Chondrocyte (in vitro differentiated cells): ENCODE measurements at regions not wholly inside any gene's neighbourhood (a gene's known extent, or its start where the extent isn't known, plus 50 kb on each side); places are given as distances from the start of the nearest gene placed in this dataset.

ENCODE experiments used
- DNase-seq: peaks from one replicate; pipeline ENCODE4 v3.0.0; 2021; ENCODE audit warnings: mixed read lengths, low spot score
- H3K27ac Mint-ChIP-seq: one replicate; pipeline ENCODE4 v1.8.0; 2021; ENCODE audit warnings: mild to moderate bottlenecking, moderate library complexity, mixed read lengths; ENCODE audit not compliant: unreplicated experiment
- H3K27me3 Mint-ChIP-seq: 2 replicates; pipeline ENCODE4 v1.8.0; 2021; ENCODE audit warnings: low read depth, mixed read lengths
- H3K36me3 Mint-ChIP-seq: 2 replicates; pipeline ENCODE4 v1.8.0; 2021; ENCODE audit warnings: low read depth, mixed read lengths
- H3K4me1 Mint-ChIP-seq: 2 replicates; pipeline ENCODE4 v1.8.0; 2021; ENCODE audit warnings: low read depth, mild to moderate bottlenecking, mixed read lengths
- H3K4me3 Mint-ChIP-seq: one replicate; pipeline ENCODE4 v1.8.0; 2021; ENCODE audit warnings: mild to moderate bottlenecking, moderate library complexity, mixed read lengths; ENCODE audit not compliant: unreplicated experiment
- H3K9me3 Mint-ChIP-seq: 2 replicates; pipeline ENCODE4 v1.8.0; 2021; ENCODE audit warnings: low read depth, mixed read lengths
- TF ChIP-seq, protein P1 (sequence below): fragments of 200-600 bp; sonication (generic); IDR thresholded peaks from 2 replicates; pipeline ENCODE4 v1.5.0; 2021; ENCODE audit warnings: antibody characterized with exemption, mild to moderate bottlenecking, moderate library complexity

DNA sequence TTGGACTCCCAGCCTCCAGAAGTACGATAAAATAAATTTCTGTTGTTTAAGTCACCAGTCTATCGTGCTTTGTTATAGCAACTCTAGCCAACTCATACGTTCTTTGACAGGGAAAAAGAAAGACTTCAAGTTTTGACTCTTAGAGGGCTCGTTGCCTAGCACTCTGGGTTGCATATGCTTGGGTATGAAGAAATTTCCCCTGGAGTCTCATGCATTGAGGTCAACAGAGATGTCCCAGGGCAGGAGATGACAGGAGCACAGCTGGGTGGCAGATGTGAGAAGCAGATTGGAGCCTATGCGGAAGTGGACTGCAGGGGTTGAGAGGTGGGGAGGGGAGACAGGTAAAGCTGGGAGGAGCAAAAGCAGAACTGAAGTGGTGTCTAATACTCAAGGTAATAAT lies 63.3 kb upstream of the JAZF1 start:
- Mint-ChIP-seq H3K27ac (no peak overlapping the region), H3K4me3 (no peak overlapping the region), H3K36me3 (no peaks in the 10 kb centered on the region), H3K27me3 (no peaks in the 10 kb centered on the region), H3K9me3 (peaks cover 1% of the 10 kb centered on the region), H3K4me1 (no peaks in the 10 kb centered on the region)
- no peak for DNase-seq
- TF ChIP-seq, protein P1, sequence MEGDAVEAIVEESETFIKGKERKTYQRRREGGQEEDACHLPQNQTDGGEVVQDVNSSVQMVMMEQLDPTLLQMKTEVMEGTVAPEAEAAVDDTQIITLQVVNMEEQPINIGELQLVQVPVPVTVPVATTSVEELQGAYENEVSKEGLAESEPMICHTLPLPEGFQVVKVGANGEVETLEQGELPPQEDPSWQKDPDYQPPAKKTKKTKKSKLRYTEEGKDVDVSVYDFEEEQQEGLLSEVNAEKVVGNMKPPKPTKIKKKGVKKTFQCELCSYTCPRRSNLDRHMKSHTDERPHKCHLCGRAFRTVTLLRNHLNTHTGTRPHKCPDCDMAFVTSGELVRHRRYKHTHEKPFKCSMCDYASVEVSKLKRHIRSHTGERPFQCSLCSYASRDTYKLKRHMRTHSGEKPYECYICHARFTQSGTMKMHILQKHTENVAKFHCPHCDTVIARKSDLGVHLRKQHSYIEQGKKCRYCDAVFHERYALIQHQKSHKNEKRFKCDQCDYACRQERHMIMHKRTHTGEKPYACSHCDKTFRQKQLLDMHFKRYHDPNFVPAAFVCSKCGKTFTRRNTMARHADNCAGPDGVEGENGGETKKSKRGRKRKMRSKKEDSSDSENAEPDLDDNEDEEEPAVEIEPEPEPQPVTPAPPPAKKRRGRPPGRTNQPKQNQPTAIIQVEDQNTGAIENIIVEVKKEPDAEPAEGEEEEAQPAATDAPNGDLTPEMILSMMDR, result no peak

DNA sequence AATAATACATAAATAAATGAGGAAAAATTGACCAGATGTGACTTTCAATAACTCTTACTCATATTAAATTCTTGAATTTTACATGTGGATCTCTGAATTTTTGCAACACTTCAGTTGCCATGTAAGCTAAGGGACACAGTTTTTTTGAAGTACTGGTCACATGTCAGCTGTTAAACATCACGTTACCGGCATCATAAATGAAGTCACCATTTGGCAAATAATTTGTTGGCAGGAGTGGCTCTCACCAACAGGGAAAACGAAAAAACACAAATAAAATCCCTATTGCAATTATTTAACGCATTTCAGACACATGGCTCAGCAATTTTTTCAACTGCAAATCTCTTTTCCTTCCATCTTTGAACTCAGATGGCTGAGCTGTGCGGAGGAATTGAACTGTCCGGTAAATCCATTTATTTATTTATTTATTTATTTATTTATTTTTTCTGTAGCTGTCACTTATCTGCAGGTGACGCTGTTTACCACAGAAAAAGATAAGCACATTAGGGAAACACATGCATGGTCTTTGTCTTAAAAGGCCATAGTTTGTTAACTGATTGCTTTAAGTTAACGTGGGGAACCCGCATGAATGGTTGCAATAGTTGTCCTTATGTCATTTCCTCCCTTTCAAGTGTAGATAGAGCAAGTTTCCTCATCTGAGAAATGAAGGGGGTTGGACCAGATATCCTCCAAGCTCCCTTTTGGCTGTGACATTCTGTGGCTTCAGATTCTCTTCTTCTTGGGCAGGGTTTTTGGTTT lies 64.7 kb upstream of the JAZF1 start:
- Mint-ChIP-seq H3K9me3 (peaks cover 3% of the 10 kb centered on the region), H3K4me3 (no peak overlapping the region), H3K27me3 (no peaks in the 10 kb centered on the region), H3K27ac (no peak overlapping the region), H3K4me1 (no peaks in the 10 kb centered on the region), H3K36me3 (no peaks in the 10 kb centered on the region)
- TF ChIP-seq, protein P1, result no peak
- no peak for DNase-seq

DNA sequence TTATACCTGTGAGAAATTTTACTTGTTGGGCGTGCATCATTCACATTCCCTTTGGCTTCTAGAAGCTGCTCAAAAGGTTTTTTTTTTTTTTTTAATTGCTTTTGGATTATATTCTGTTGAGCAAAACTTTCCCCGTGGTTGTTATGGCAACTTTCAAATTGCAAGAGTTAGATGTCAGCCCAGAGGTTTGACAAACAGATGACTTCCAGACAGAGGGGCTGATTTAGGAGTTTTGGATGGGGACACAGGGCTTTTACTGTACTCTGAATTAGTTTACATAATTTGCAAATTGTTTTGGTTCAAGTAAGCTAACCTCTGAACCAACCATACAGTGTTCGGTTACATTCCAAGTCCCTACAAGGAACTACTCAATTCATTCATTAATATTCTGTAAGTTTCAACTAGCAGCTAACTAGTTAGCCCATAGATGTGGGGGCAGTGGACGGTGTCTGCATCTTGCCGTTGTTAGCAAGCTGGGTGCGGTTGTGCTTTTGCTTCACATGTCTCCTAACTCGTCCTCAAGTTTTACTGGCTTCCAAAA lies 66.4 kb upstream of the JAZF1 start:
- Mint-ChIP-seq H3K27ac (no peak overlapping the region), H3K36me3 (no peaks in the 10 kb centered on the region), H3K9me3 (peaks cover 3% of the 10 kb centered on the region), H3K4me1 (no peaks in the 10 kb centered on the region), H3K27me3 (no peaks in the 10 kb centered on the region), H3K4me3 (no peak overlapping the region)
- TF ChIP-seq, protein P1, result no peak
- DNase-seq, result no peak

DNA sequence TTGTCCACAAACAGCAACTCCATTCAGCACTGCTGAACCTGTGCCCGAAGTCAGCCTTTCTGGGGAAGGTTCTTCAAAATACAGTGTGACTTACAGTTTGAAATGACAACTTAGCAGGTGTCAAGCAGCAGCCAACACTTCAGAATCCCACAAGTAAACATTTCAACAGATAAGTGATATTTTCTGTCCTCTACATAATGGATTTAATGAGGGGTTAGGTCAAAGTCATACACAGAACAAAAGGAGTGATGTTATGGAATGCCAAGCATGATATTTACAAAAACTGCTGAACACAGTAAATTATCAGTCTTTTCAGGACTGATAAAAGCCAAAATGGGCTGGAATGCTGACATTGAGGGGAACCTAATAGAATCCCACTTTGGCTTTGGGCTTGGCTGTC lies 77.6 kb upstream of the JAZF1 start:
- peaks cover 4% of the 10 kb centered on the region for H3K9me3 Mint-ChIP-seq
- H3K4me1 Mint-ChIP-seq, result no peaks in the 10 kb centered on the region
- H3K27ac Mint-ChIP-seq, result no peak overlapping the region
- H3K4me3 Mint-ChIP-seq, result no peak overlapping the region
- TF ChIP-seq, protein P1, result no peak
- DNase-seq, result no peak
- H3K27me3 Mint-ChIP-seq, result peaks cover 20% of the 10 kb centered on the region
- H3K36me3 Mint-ChIP-seq, result peaks cover 2% of the 10 kb centered on the region

DNA sequence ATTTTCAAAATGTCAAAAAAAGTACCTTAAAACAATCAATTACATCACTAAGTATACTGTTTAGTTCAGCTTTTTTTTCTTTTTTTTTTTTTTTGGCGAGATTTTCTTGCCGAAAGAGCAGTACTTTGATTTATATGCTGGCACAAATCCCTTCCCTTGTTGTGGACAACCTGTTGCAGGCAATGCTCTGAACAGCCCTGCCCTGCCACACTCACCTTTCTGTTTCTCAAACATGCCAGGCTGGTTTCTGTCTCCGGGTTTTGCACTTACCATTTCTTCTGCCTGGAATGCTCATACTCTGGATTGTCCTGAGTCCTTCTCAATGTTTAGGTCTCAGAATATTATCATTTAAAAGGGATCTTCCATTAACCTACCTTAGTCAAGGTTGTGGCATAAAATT lies 80.4 kb upstream of the JAZF1 start:
- Mint-ChIP-seq H3K36me3 (peaks cover 4% of the 10 kb centered on the region), H3K4me1 (no peaks in the 10 kb centered on the region), H3K4me3 (no peak overlapping the region), H3K27me3 (peaks cover 20% of the 10 kb centered on the region), H3K9me3 (no peaks in the 10 kb centered on the region), H3K27ac (no peak overlapping the region)
- DNase-seq, result no peak
- TF ChIP-seq, protein P1, result no peak
